Nephron progenitor cell (in vitro differentiated cells): ENCODE measurements at regions not wholly inside any gene's neighbourhood (a gene's known extent, or its start where the extent isn't known, plus 50 kb on each side); places are given as distances from the start of the nearest gene placed in this dataset.

Source experiments
- DNase-seq: peaks from one replicate; pipeline ENCODE4 v3.0.0; 2021
- H3K27ac Mint-ChIP-seq: 2 replicates; pipeline ENCODE4 v1.8.0; 2021; ENCODE audit warnings: mild to moderate bottlenecking, moderate library complexity, mixed read lengths
- H3K27me3 Mint-ChIP-seq: 2 replicates; pipeline ENCODE4 v1.8.0; 2021; ENCODE audit warnings: mild to moderate bottlenecking, low read depth, mixed read lengths; ENCODE audit not compliant: poor library complexity
- H3K36me3 Mint-ChIP-seq: 2 replicates; pipeline ENCODE4 v1.8.0; 2021; ENCODE audit warnings: low read depth, mixed read lengths
- H3K4me1 Mint-ChIP-seq: 2 replicates; pipeline ENCODE4 v1.8.0; 2021; ENCODE audit warnings: mixed read lengths
- H3K4me3 Mint-ChIP-seq: 2 replicates; pipeline ENCODE4 v1.8.0; 2021; ENCODE audit warnings: mild to moderate bottlenecking, moderate library complexity, mixed read lengths
- H3K9me3 Mint-ChIP-seq: 2 replicates; pipeline ENCODE4 v1.8.0; 2021; ENCODE audit warnings: mild to moderate bottlenecking, moderate library complexity, mixed read lengths
- TF ChIP-seq, protein P1 (sequence below): fragments of 200-600 bp; sonication (generic); IDR thresholded peaks from 2 replicates; pipeline ENCODE4 v1.5.0; 2021; ENCODE audit warnings: antibody characterized with exemption

DNA sequence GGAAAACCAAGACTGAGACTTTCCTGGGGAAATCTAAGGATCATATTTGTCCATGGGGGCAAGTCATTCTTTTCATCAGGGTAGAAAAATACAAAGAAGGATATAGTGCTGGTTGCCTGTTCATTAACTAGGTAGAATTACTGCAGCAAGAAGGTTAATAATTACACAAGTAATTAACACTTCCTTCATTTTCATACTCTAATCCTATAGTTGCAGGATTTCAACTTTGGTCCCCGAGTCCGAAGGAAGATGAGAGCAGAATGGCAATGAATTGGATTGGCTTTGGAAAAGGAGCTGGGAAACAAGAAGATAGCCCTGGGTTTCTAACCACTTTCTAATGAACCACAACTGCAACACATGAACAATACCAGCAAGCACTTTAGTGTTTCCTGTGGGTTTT is 199.2 kb upstream of the ESRRG start:
- Mint-ChIP-seq H3K9me3 (no peaks in the 10 kb centered on the region), H3K4me3 (no peak overlapping the region), H3K27me3 (peaks cover 6% of the 10 kb centered on the region), H3K27ac (no peak overlapping the region), H3K36me3 (no peaks in the 10 kb centered on the region), H3K4me1 (peaks cover 15% of the 10 kb centered on the region)
- DNase-seq, result no peak
- TF ChIP-seq, protein P1, sequence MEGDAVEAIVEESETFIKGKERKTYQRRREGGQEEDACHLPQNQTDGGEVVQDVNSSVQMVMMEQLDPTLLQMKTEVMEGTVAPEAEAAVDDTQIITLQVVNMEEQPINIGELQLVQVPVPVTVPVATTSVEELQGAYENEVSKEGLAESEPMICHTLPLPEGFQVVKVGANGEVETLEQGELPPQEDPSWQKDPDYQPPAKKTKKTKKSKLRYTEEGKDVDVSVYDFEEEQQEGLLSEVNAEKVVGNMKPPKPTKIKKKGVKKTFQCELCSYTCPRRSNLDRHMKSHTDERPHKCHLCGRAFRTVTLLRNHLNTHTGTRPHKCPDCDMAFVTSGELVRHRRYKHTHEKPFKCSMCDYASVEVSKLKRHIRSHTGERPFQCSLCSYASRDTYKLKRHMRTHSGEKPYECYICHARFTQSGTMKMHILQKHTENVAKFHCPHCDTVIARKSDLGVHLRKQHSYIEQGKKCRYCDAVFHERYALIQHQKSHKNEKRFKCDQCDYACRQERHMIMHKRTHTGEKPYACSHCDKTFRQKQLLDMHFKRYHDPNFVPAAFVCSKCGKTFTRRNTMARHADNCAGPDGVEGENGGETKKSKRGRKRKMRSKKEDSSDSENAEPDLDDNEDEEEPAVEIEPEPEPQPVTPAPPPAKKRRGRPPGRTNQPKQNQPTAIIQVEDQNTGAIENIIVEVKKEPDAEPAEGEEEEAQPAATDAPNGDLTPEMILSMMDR, result no peak

- no peaks in the 10 kb centered on the region for H3K36me3 Mint-ChIP-seq
- no peaks in the 10 kb centered on the region for H3K9me3 Mint-ChIP-seq
- H3K27me3 Mint-ChIP-seq, result peaks cover 6% of the 10 kb centered on the region
- peaks cover 9% of the 10 kb centered on the region for H3K4me1 Mint-ChIP-seq
- H3K27ac Mint-ChIP-seq, result no peak overlapping the region
- TF ChIP-seq, protein P1, result no peak
- DNase-seq, result no peak
- no peak overlapping the region for H3K4me3 Mint-ChIP-seq
Measured at GRCh38 chr1:216921866-216922265, 198.6 kb upstream of the ESRRG start.

GRCh38 chr1:216919060-216919970 is 196.1 kb upstream of the ESRRG start:
- Mint-ChIP-seq H3K9me3 (no peaks in the 10 kb centered on the region), H3K36me3 (no peaks in the 10 kb centered on the region), H3K27ac (no peak overlapping the region), H3K27me3 (peaks cover 3% of the 10 kb centered on the region), H3K4me1 (peaks cover 4% of the 10 kb centered on the region), H3K4me3 (no peak overlapping the region)
- DNase-seq, result no peak
- TF ChIP-seq, protein P1, result no peak

DNA sequence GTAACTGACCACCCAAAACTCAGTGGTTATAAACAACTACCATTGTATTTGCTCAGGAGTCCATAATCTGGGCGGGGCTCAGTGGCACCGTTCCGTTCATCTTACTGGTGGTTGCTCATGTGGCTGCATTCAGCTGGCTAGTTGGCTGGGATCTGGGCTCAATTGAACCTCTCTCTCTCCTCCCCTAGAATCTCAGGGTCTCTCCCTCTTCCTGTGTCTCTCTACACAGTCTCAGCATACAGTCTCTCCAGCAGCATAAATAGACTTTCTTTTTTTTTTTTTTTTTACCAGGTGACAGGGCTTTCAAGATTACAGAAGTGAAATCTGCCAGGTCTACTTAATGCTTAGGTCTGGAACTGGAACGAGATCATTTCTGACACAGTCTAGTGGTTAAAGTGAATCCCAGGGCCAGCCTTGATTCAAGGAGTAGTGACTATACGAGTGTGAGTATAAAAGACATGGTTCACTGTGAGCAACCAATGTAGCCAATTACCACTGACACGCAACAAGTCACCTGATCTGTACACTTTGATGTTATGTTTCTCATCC is 193.7 kb upstream of the ESRRG start:
- TF ChIP-seq, protein P1, result no peak
- Mint-ChIP-seq H3K4me1 (no peaks in the 10 kb centered on the region), H3K27me3 (peaks cover 2% of the 10 kb centered on the region), H3K9me3 (no peaks in the 10 kb centered on the region), H3K4me3 (no peak overlapping the region), H3K36me3 (no peaks in the 10 kb centered on the region), H3K27ac (no peak overlapping the region)
- no peak for DNase-seq

- H3K36me3 Mint-ChIP-seq, result no peaks in the 10 kb centered on the region
- DNase-seq, result no peak
- H3K9me3 Mint-ChIP-seq, result no peaks in the 10 kb centered on the region
- TF ChIP-seq, protein P1, result no peak
- no peak overlapping the region for H3K4me3 Mint-ChIP-seq
- no peaks in the 10 kb centered on the region for H3K27me3 Mint-ChIP-seq
- H3K4me1 Mint-ChIP-seq, result no peaks in the 10 kb centered on the region
- H3K27ac Mint-ChIP-seq, result no peak overlapping the region
Measured at GRCh38 chr1:216914974-216915373, 191.7 kb upstream of the ESRRG start.

GRCh38 chr1:216913976-216914375 is 190.7 kb upstream of the ESRRG start:
- Mint-ChIP-seq H3K27ac (no peak overlapping the region), H3K4me1 (no peaks in the 10 kb centered on the region), H3K36me3 (no peaks in the 10 kb centered on the region), H3K27me3 (no peaks in the 10 kb centered on the region), H3K9me3 (no peaks in the 10 kb centered on the region), H3K4me3 (no peak overlapping the region)
- DNase-seq, result no peak
- TF ChIP-seq, protein P1, result no peak
